ENCODE measurements at regions not wholly inside any gene's neighbourhood (a gene's known extent, or its start where the extent isn't known, plus 50 kb on each side); places are given as distances from the start of the nearest gene placed in this dataset.
"Not testable (repeated sequence)": the region's sequence is repeated elsewhere in the genome, so short reads cannot be mapped to it uniquely, and the experiment has no call there.

- TF ChIP-seq, protein P1, sequence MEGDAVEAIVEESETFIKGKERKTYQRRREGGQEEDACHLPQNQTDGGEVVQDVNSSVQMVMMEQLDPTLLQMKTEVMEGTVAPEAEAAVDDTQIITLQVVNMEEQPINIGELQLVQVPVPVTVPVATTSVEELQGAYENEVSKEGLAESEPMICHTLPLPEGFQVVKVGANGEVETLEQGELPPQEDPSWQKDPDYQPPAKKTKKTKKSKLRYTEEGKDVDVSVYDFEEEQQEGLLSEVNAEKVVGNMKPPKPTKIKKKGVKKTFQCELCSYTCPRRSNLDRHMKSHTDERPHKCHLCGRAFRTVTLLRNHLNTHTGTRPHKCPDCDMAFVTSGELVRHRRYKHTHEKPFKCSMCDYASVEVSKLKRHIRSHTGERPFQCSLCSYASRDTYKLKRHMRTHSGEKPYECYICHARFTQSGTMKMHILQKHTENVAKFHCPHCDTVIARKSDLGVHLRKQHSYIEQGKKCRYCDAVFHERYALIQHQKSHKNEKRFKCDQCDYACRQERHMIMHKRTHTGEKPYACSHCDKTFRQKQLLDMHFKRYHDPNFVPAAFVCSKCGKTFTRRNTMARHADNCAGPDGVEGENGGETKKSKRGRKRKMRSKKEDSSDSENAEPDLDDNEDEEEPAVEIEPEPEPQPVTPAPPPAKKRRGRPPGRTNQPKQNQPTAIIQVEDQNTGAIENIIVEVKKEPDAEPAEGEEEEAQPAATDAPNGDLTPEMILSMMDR (IDR thresholded peaks at IDR 0.05; ENCODE audit: insufficient read depth, low read depth, low read length, missing control alignments) = no peak
- no peak for DNase-seq (ENCODE audit: low read depth)
- H3K4me3 ChIP-seq (ENCODE audit: low read length) = no peak overlapping the region
Measured at GRCh38 chr21:33998402-33998801, 75.0 kb upstream of the MRPS6 start.

GRCh38 chr21:33997436-33997835 is 75.9 kb upstream of the MRPS6 start:
- no peak overlapping the region for H3K4me3 ChIP-seq (ENCODE audit: low read length)
- DNase-seq (ENCODE audit: low read depth) = no peak
- TF ChIP-seq, protein P1 (IDR thresholded peaks at IDR 0.05; ENCODE audit: insufficient read depth, low read depth, low read length, missing control alignments) = no peak

- TF ChIP-seq, protein P1 (IDR thresholded peaks at IDR 0.05; ENCODE audit: insufficient read depth, low read depth, low read length, missing control alignments) = no peak
- no peak for DNase-seq (ENCODE audit: low read depth)
- no peak overlapping the region for H3K4me3 ChIP-seq (ENCODE audit: low read length)
Measured at GRCh38 chr21:33994373-33994772, 78.8 kb upstream of the ATP5PO start.

GRCh38 chr21:33993286-33994231 is 78.0 kb upstream of the ATP5PO start:
- no peak for DNase-seq (ENCODE audit: low read depth)
- TF ChIP-seq, protein P1 (IDR thresholded peaks at IDR 0.05; ENCODE audit: insufficient read depth, low read depth, low read length, missing control alignments) = no peak
- no peak overlapping the region for H3K4me3 ChIP-seq (ENCODE audit: low read length)

DNA sequence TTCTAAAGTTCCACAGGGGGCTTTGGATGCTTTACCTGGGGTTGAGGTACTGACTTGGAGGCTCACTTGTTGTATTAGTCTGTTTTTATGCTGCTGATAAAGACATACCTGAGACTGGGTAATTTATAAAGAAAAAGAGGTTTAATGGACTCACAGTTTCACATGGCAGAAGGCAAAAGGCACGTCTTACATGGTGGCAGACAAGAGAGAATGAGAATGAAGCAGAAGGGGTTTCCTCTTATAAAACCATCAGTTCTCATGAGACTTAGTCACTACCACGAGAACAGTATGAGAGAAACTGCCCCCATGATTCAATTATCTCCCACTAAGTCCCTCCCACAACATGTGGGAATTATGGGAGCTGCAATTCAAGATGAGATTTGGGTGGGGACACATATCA is 76.8 kb upstream of the ATP5PO start:
- DNase-seq (ENCODE audit: low read depth); H3K4me3 ChIP-seq (ENCODE audit: low read length): not testable (repeated sequence)

DNA sequence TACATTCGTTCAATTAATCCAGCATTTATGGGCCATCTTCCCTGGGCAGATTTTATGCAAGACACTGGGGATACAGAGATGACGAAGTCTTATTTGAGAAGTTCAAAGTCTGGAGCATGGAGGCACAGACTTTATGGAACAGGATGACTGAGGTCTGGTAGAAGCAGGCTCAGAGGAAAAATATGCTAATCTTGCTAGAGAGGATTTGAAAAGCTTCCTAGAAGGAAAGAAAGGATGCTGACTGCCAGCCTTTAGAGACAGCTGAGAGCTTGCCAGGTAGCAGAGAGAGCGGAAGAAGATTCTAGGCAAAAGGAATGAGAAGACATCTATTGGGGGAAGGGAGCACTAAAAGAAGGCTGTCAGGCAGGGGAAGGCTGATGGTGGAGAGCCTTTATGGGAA is 75.5 kb upstream of the ATP5PO start:
- TF ChIP-seq, protein P1 (IDR thresholded peaks at IDR 0.05; ENCODE audit: insufficient read depth, low read depth, low read length, missing control alignments) = no peak
- no peak for DNase-seq (ENCODE audit: low read depth)
- H3K4me3 ChIP-seq (ENCODE audit: low read length) = no peak overlapping the region

GRCh38 chr21:33989440-33989839 is 73.8 kb upstream of the ATP5PO start:
- no peak for DNase-seq (ENCODE audit: low read depth)
- TF ChIP-seq, protein P1 (IDR thresholded peaks at IDR 0.05; ENCODE audit: insufficient read depth, low read depth, low read length, missing control alignments) = no peak
- no peak overlapping the region for H3K4me3 ChIP-seq (ENCODE audit: low read length)

Data from epithelial cell of esophagus (primary cell).